HG03039 (cell line): ENCODE measurements at regions not wholly inside any gene's neighbourhood (a gene's known extent, or its start where the extent isn't known, plus 50 kb on each side); places are given as distances from the start of the nearest gene placed in this dataset.

Experiments
- ATAC-seq: cut with Tn5 transposase; IDR thresholded peaks from one replicate; pipeline ENCODE4 v1.9.1; 2021; ENCODE audit warnings: mild to moderate bottlenecking, moderate library complexity; ENCODE audit not compliant: unreplicated experiment

- ATAC-seq: no peak
These were observed 575.1 kb downstream of the EFNB2 start for GRCh38 chr13:105960326-105960725.

- ATAC-seq: no peak
These were observed 575.6 kb downstream of the EFNB2 start for GRCh38 chr13:105959876-105960275.

- ATAC-seq: no peak
These were observed 577.6 kb downstream of the EFNB2 start for GRCh38 chr13:105957769-105958438.

GRCh38 chr13:105956921-105957320 is 578.5 kb downstream of the EFNB2 start:
- no peak for ATAC-seq

- no peak for ATAC-seq
These were observed 582.5 kb downstream of the EFNB2 start for GRCh38 chr13:105952973-105953290.

GRCh38 chr13:105952233-105952972 is 583.1 kb downstream of the EFNB2 start:
- ATAC-seq: peak; percentile 74

GRCh38 chr13:105948143-105948542 is 587.3 kb downstream of the EFNB2 start:
- ATAC-seq: no peak

- no peak for ATAC-seq
These were observed 594.6 kb downstream of the EFNB2 start for GRCh38 chr13:105940882-105941281.

- no peak for ATAC-seq
These were observed 598.0 kb downstream of the EFNB2 start for GRCh38 chr13:105937451-105937850.

- no peak for ATAC-seq
These were observed 598.6 kb downstream of the EFNB2 start for GRCh38 chr13:105936816-105937215.

- no peak for ATAC-seq
These were observed 606.0 kb downstream of the EFNB2 start for GRCh38 chr13:105929505-105929904.

GRCh38 chr13:105928901-105929300 is 606.6 kb downstream of the EFNB2 start:
- ATAC-seq: no peak

- no peak for ATAC-seq
These were observed 607.4 kb downstream of the EFNB2 start for GRCh38 chr13:105928048-105928447.

- no peak for ATAC-seq
These were observed 610.0 kb downstream of the EFNB2 start for GRCh38 chr13:105925496-105925895.

GRCh38 chr13:105921711-105922110 is 613.8 kb downstream of the EFNB2 start:
- no peak for ATAC-seq

- ATAC-seq: no peak
These were observed 615.1 kb downstream of the EFNB2 start for GRCh38 chr13:105920370-105920769.

- ATAC-seq: no peak
These were observed 616.4 kb downstream of the EFNB2 start for GRCh38 chr13:105918842-105919741.

- ATAC-seq: no peak
These were observed 620.2 kb downstream of the EFNB2 start for GRCh38 chr13:105915146-105915850.

- no peak for ATAC-seq
These were observed 621.0 kb downstream of the EFNB2 start for GRCh38 chr13:105914291-105915036.

GRCh38 chr13:105908586-105908985 is 626.9 kb downstream of the EFNB2 start:
- no peak for ATAC-seq
